OCI-M2 (cell line): ENCODE measurements at regions not wholly inside any gene's neighbourhood (a gene's known extent, or its start where the extent isn't known, plus 50 kb on each side); places are given as distances from the start of the nearest gene placed in this dataset.

ENCODE experiments used
- DNase-seq: peaks from one replicate; lab custom pipeline; 2025; ENCODE audit not compliant: unreplicated experiment; lab: John Stamatoyannopoulos, UW

GRCh38 chr5:27523629-27524028 lies 485.2 kb upstream of the CDH9 start:
- no peak for DNase-seq

GRCh38 chr5:27516437-27516836 lies 478.1 kb upstream of the CDH9 start:
- DNase-seq = no peak

DNA sequence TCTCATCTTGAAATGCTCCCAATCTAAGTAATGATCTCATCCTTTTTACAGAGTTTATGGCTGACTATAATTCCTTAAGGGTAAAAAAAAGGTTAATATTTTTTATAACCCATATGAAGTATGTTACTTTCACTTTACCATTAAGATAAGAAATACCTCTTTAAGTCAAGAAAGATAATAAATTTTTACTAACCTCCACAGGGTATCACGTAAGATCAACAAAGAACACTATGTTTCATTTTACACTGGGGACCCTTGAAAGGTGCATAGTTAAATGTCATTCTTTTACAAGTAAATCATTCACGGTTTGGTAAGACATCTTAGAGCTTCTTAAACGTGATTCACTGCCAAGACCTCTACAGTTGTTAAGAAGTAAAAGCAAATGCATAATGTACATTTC lies 472.7 kb upstream of the CDH9 start:
- no peak for DNase-seq

- DNase-seq = no peak
These were observed 465.4 kb upstream of the CDH9 start for GRCh38 chr5:27503813-27504212.

GRCh38 chr5:27502236-27502635 lies 463.9 kb upstream of the CDH9 start:
- DNase-seq = no peak

DNA sequence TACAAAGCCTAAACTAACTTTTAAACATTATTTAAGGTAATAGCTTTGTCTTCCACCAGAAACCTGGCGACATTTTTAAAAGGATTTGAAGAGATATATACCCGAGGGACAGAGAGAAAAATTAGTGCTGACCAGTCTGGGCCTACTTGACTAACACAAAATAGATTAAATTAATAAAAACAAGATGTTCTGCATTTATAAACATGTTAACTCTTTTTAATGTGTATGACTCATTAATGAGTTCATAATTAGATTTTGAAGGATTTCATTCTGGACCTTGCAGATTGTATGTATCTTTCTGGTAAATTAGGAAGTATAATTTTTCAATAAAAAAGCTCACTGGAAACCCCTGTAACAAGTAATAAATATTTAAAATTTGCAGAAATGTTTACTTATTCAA lies 459.1 kb upstream of the CDH9 start:
- no peak for DNase-seq

GRCh38 chr5:27494887-27495286 lies 456.5 kb upstream of the CDH9 start:
- DNase-seq = no peak

GRCh38 chr5:27491746-27492439 lies 453.5 kb upstream of the CDH9 start:
- no peak for DNase-seq

GRCh38 chr5:27491047-27491446 lies 452.7 kb upstream of the CDH9 start:
- DNase-seq = no peak

DNA sequence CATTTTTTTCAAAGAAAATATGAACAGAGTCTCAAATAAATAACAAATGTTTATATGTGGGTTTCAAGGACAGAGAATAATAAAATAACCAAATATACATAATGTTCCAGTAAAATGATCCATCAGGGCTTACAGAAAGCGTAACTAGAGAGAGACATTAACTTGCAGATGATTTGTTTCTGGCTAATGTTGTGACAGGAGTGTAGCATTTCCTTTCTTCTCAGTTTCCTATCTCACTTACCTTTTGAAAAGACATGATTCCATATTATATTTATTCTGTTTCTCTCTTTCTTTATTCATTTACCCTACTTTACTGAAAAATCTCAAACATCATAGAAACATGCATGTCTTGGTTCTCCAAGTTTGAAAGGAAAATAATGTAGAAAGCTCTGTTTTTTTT lies 451.3 kb upstream of the CDH9 start:
- no peak for DNase-seq

GRCh38 chr5:27482663-27483062 lies 444.3 kb upstream of the CDH9 start:
- no peak for DNase-seq

GRCh38 chr5:27479859-27480258 lies 441.5 kb upstream of the CDH9 start:
- no peak for DNase-seq

DNA sequence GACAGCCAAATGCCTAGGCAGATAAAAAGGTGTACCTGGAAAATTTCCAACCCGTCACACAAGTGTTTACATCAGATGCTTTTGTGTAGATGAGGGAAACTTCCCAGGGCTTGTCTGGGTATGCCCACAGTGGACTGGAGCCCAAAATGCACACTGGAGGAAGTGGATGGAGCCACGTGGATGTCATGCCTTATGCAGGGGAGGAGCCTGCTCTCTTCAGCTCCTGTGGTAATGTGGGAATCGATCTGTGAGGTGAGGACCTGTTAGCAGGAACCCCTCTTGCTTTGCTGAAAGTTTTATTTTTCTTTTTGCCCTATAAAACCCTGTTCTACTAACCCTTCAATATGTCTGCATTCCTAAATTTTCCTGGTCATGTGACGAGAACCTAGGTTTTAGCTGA lies 439.2 kb upstream of the CDH9 start:
- DNase-seq = no peak

GRCh38 chr5:27476356-27476988 lies 438.1 kb upstream of the CDH9 start:
- no peak for DNase-seq

DNA sequence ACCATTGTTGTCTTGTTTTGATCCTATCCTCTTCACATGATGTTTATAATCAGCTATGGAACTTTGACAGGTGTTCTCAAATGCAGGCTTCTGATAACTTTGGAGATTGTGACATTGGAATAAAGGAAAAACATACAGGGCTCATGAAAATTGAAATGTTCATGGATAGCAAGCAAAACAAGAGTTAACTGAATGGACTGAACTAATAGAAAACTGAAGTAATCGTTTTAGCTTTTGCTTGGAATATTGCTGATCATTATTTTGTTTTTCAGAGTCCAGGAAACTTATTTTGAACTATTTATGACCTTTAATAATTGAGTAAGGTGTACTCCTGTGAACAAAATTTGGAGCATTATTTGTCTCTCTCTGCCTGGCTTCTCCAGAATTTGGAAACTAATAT lies 436.7 kb upstream of the CDH9 start:
- no peak for DNase-seq

DNA sequence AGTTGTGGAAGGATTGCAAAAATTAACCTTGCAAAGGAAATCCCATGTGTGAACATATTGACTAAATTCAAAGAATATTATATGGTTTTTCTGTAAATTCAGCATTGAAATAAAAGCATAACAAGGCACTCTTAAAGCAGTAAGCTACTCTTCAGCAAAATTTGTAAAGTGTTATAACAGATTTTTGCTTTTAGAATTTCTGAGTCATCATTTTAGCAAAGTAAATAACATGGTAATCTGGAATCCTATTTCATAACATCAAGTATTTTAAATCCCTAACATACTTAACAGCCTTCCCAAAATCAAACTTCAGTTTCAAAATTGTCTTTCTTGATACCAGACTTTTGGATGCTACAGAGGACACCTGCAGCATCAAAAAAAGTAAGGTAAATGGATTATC lies 436.0 kb upstream of the CDH9 start:
- no peak for DNase-seq

DNA sequence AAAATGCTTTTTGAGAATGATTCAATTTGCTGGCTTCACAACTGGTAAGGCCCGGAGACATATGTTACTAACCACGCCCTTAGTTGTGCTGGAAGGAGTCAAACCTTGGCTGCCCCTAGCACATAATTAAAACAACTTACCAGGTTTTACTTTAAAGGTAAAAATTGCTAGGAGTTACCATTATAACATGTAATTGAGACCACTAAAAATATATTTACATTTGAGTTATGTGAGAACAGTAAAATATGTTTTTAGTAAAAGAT lies 435.6 kb upstream of the CDH9 start:
- DNase-seq = no peak

DNA sequence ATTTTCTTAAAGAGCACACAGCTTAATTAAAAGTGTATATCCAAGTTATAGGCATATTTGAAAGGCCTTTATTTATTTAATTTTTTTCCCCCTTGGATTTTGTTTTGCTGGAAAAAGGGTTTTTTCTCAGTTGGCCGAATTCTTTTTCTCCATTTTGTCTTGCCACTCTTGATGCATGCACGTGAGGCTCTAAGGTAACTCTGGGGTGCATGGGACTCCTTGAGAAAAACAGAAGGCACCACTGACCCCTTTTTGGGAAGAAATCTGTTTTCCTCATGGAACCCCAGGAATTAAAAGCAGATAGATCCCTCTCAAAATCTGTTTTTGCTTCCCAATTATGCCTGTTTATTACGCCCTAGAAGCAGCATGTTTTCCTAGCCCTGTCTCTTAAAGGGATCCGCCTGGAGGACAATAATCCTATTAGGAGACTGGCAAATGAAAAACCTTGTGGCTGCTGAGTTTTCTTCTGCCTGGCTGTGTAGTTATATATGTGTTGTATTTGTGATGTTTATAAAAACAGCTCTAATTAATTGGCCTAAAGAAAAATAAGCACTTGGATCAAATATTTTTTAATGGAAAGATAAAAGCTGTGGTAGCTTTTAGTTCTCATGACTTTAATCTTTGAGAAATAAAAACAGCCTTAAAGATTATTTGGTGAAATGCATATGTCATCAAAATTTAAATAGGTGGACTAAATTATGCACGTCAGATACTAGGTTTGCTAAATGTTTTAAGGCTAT lies 435.1 kb upstream of the CDH9 start:
- DNase-seq = no peak

DNA sequence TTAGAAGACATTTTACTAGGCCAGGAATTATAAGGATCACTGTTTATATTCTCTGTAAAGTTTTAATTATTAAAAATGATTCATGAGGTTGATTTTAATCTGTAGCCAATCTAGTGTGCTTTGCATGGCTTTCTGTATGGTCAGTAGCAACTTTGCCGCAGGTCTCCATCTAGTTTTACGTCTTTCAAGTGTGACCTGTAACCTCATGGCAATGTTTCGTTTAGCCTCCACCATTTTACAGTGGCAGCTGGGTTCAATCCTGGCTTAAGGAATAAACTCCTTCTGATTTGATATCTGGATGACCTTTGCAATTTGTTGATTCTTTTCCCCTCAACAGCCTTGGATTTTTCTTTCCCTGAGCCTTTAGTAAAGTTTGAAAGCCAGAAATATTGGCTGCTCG lies 434.5 kb upstream of the CDH9 start:
- no peak for DNase-seq

GRCh38 chr5:27472000-27472763 lies 433.8 kb upstream of the CDH9 start:
- no peak for DNase-seq

- DNase-seq = no peak
These were observed 428.6 kb upstream of the CDH9 start for GRCh38 chr5:27466959-27467358.

DNA sequence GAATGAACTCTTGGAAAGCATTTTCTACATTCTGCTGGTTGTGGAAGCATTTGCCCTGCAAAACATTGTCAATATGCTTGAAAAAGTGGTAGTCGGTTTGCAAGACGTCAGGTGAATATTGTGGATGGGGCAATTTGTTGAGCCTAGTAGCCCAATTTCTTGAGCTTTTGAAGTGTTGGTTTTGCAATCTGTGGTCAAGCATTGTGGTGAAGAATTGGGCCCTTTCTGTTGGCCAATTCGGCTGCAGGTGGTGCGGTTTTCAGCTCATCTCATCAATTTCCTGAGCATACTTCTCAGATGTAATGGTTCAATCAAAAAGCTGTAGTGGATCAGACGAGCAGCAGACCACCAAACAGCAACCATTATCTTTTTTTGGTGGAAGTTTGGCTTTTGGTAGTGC lies 426.8 kb upstream of the CDH9 start:
- DNase-seq = no peak
